H9 (cell line): ENCODE measurements at regions not wholly inside any gene's neighbourhood (a gene's known extent, or its start where the extent isn't known, plus 50 kb on each side); places are given as distances from the start of the nearest gene placed in this dataset.

ENCODE experiments used
- DNase-seq: peaks from one replicate; pipeline ENCODE4 v3.0.0-alpha.2; 2017
- H2AFZ ChIP-seq: one replicate; pipeline ENCODE4 v1.6.1; 2013; ENCODE audit warnings: mild to moderate bottlenecking, low read length, control low read depth, moderate library complexity
- H2AK5ac ChIP-seq: 2 replicates; pipeline ENCODE4 v1.6.1; 2013; ENCODE audit warnings: low read length, control low read depth, mixed read lengths; ENCODE audit not compliant: insufficient read length
- H2BK120ac ChIP-seq: one replicate; pipeline ENCODE4 v1.6.1; 2013; ENCODE audit warnings: low read depth, mild to moderate bottlenecking, low read length, control low read depth, inconsistent platforms; ENCODE audit not compliant: poor library complexity, severe bottlenecking
- H2BK12ac ChIP-seq: 2 replicates; pipeline ENCODE4 v1.6.1; 2013; ENCODE audit warnings: low read length, control low read depth, mixed read lengths, low read depth; ENCODE audit not compliant: insufficient read length
- H2BK15ac ChIP-seq: 2 replicates; pipeline ENCODE4 v1.6.1; 2013; ENCODE audit warnings: low read depth, low read length, control low read depth
- H2BK20ac ChIP-seq: one replicate; pipeline ENCODE4 v1.6.1; 2013; ENCODE audit warnings: low read depth, mild to moderate bottlenecking, low read length, control low read depth, inconsistent platforms; ENCODE audit not compliant: poor library complexity, severe bottlenecking
- H2BK5ac ChIP-seq: 2 replicates; pipeline ENCODE4 v1.6.1; 2013; ENCODE audit warnings: low read length, control low read depth, mixed read lengths; ENCODE audit not compliant: insufficient read length
- H3K14ac ChIP-seq: 2 replicates; pipeline ENCODE4 v1.6.1; 2013; ENCODE audit warnings: low read length, control low read depth; ENCODE audit not compliant: insufficient read depth
- H3K18ac ChIP-seq: 2 replicates; pipeline ENCODE4 v1.6.1; 2013; ENCODE audit warnings: low read depth, mild to moderate bottlenecking, mixed read lengths, low read length, control low read depth; ENCODE audit not compliant: insufficient read length
- H3K23ac ChIP-seq: 2 replicates; pipeline ENCODE4 v1.6.1; 2013; ENCODE audit warnings: low read length, control low read depth, mixed read lengths, low read depth; ENCODE audit not compliant: insufficient read length
- H3K23me2 ChIP-seq: 2 replicates; pipeline ENCODE4 v1.6.1; 2013; ENCODE audit warnings: low read depth, mild to moderate bottlenecking, mixed read lengths, low read length, control low read depth; ENCODE audit not compliant: insufficient read length, poor library complexity, severe bottlenecking
- H3K27ac ChIP-seq: 2 replicates; pipeline ENCODE4 v1.5.1; 2013; ENCODE audit warnings: low read length, control low read depth, mixed read lengths, low read depth; ENCODE audit not compliant: insufficient read length
- H3K27me3 ChIP-seq: 2 replicates; pipeline ENCODE4 v1.6.1; 2013; ENCODE audit warnings: low read length, control low read depth, inconsistent platforms; ENCODE audit not compliant: insufficient read depth
- H3K4ac ChIP-seq: 2 replicates; pipeline ENCODE4 v1.6.1; 2013; ENCODE audit warnings: low read depth, mild to moderate bottlenecking, control low read depth, inconsistent platforms, low read length, moderate library complexity
- H3K4me1 ChIP-seq: 2 replicates; pipeline ENCODE4 v1.6.1; 2013; ENCODE audit warnings: low read length, control low read depth, inconsistent platforms; ENCODE audit not compliant: insufficient read depth
- H3K4me2 ChIP-seq: 2 replicates; pipeline ENCODE4 v1.6.1; 2013; ENCODE audit warnings: low read length, control low read depth, mixed read lengths; ENCODE audit not compliant: insufficient read length, insufficient read depth
- H3K56ac ChIP-seq: 2 replicates; pipeline ENCODE4 v1.6.1; 2013; ENCODE audit warnings: low read depth, mild to moderate bottlenecking, mixed read lengths, low read length, control low read depth; ENCODE audit not compliant: insufficient read length
- H3K79me1 ChIP-seq: 2 replicates; pipeline ENCODE4 v1.6.1; 2013; ENCODE audit warnings: low read depth, mild to moderate bottlenecking, moderate library complexity, low read length, control low read depth, inconsistent platforms; ENCODE audit not compliant: insufficient read depth, poor library complexity, severe bottlenecking
- H3K79me2 ChIP-seq: 2 replicates; pipeline ENCODE4 v1.6.1; 2013; ENCODE audit warnings: low read length, control low read depth, inconsistent platforms; ENCODE audit not compliant: insufficient read depth
- H3K9ac ChIP-seq: 2 replicates; pipeline ENCODE4 v1.6.1; 2013; ENCODE audit warnings: low read length, control low read depth, mixed read lengths; ENCODE audit not compliant: insufficient read length; ENCODE audit errors: extremely low read depth
- H3K9me3 ChIP-seq: one replicate; pipeline ENCODE4 v1.6.1; 2013; ENCODE audit warnings: low read depth, low read length, inconsistent platforms; ENCODE audit not compliant: control insufficient read depth
- H3T11ph ChIP-seq: one replicate; pipeline ENCODE4 v1.6.1; 2013; ENCODE audit warnings: mild to moderate bottlenecking, low read length, control low read depth, inconsistent platforms
- H4K20me1 ChIP-seq: one replicate; pipeline ENCODE4 v1.6.1; 2013; ENCODE audit not compliant: control insufficient read depth, insufficient read length, insufficient read depth
- H4K5ac ChIP-seq: 2 replicates; pipeline ENCODE4 v1.6.1; 2013; ENCODE audit warnings: low read depth, mild to moderate bottlenecking, mixed read lengths, low read length, control low read depth; ENCODE audit not compliant: insufficient read length
- H4K8ac ChIP-seq: replicated peaks from 2 replicates; pipeline ENCODE4 v1.6.1; 2013; ENCODE audit warnings: low read length, control low read depth, mixed read lengths, low read depth; ENCODE audit not compliant: insufficient read length
- H4K91ac ChIP-seq: 2 replicates; pipeline ENCODE4 v1.6.1; 2013; ENCODE audit warnings: low read depth, mild to moderate bottlenecking, moderate library complexity, mixed read lengths, low read length, control low read depth; ENCODE audit not compliant: insufficient read length
- H3K27ac Mint-ChIP-seq, 3 experiments: 2 replicates in 2 of 3; 3 replicates in 1 of 3; pipeline ENCODE4 v1.8.0; 2020 to 2021; ENCODE audit warnings: mixed read lengths in 3 of 3, mild to moderate bottlenecking in 1 of 3, moderate library complexity in 1 of 3
- H3K27me3 Mint-ChIP-seq: 2 replicates; pipeline ENCODE4 v1.8.0; 2021; ENCODE audit warnings: low read depth, mild to moderate bottlenecking, moderate library complexity, mixed read lengths
- H3K36me3 Mint-ChIP-seq, 3 experiments: 2 replicates in 2 of 3; 3 replicates in 1 of 3; pipeline ENCODE4 v1.8.0; 2020 to 2021; ENCODE audit warnings: low read depth in 3 of 3, mixed read lengths in 3 of 3; ENCODE audit not compliant: insufficient read depth in 1 of 3
- H3K4me1 Mint-ChIP-seq, 2 experiments: 2 replicates each; pipeline ENCODE4 v1.8.0; 2020; ENCODE audit warnings: mixed read lengths in 2 of 2
- H3K4me3 Mint-ChIP-seq, 2 experiments: 2 replicates in 1 of 2; 3 replicates in 1 of 2; pipeline ENCODE4 v1.8.0; 2020 to 2021; ENCODE audit warnings: mild to moderate bottlenecking in 2 of 2, mixed read lengths in 2 of 2, moderate library complexity in 1 of 2
- H3K9me3 Mint-ChIP-seq, 2 experiments: 2 replicates in 1 of 2; 3 replicates in 1 of 2; pipeline ENCODE4 v1.8.0; 2020; ENCODE audit warnings: mild to moderate bottlenecking in 2 of 2, mixed read lengths in 2 of 2, moderate library complexity in 1 of 2
- CTCF ChIP-seq: fragments of 200-600 bp; sonication (generic); conservative IDR thresholded peaks from 3 replicates; pipeline ENCODE4 v1.8.0; 2021; ENCODE audit warnings: antibody characterized with exemption, mild to moderate bottlenecking
- WGBS: extraction: QIAGEN DNeasy Blood & Tissue Kit; methylation state at CpG from one replicate; pipeline ENCODE4 v1.1.7; 2013; ENCODE audit warnings: missing lambda C conversion rate, low lambda C conversion rate, mixed read lengths; ENCODE audit not compliant: insufficient read length; ENCODE audit errors: extremely low coverage; 5-methylcytosine and 5-hydroxymethylcytosine counted together

- Histone ChIP-seq H2AFZ (no peak overlapping the region), H3K56ac (no peak overlapping the region), H2BK15ac (no peak overlapping the region), H4K91ac (no peak overlapping the region), H3K79me2 (peaks cover 3% of the 10 kb centered on the region; the same call in 1 of the 2 replicates), H3K27me3 (no peaks in the 10 kb centered on the region), H3K9me3 (no peaks in the 10 kb centered on the region), H3K23ac (no peak overlapping the region), H3K18ac (no peak overlapping the region), H3K4me1 (no peaks in the 10 kb centered on the region), H3K4ac (no peak overlapping the region), H2BK20ac (no peak overlapping the region), H2BK120ac (no peak overlapping the region), H3K14ac (no peak overlapping the region), H3K27ac (no peak overlapping the region), H2BK5ac (no peak overlapping the region), H3T11ph (no peak overlapping the region), H4K8ac (no peak overlapping the region), H3K79me1 (no peaks in the 10 kb centered on the region), H4K20me1 (no peaks in the 10 kb centered on the region), H4K5ac (no peak overlapping the region), H2BK12ac (no peak overlapping the region), H3K23me2 (no peaks in the 10 kb centered on the region), H2AK5ac (no peak overlapping the region), H3K9ac (no peak overlapping the region), H3K4me2 (no peak overlapping the region)
- H3K27me3 Mint-ChIP-seq, result no peaks in the 10 kb centered on the region
- H3K4me3 Mint-ChIP-seq, result no peak overlapping the region
- no peak overlapping the region; a peak in 1 of 7 replicates for H3K27ac Mint-ChIP-seq
- DNase-seq, result no peak
- H3K9me3 Mint-ChIP-seq, result no peaks in the 10 kb centered on the region
- H3K4me1 Mint-ChIP-seq, result peaks cover 0 to 6% of the 10 kb centered on the region in 2 experiments; a peak in 2 of 4 replicates
- peaks cover 0 to 4% (median 2%) of the 10 kb centered on the region in 3 experiments; a peak in 2 of 7 replicates for H3K36me3 Mint-ChIP-seq
- WGBS, result no CpG with 5 or more reads among the region's 5 CpGs
- no peak for TF ChIP-seq CTCF
Observed at GRCh38 chr4:182169572-182169971, 73.6 kb upstream of the TENM3 start.
